Suprapubic skin (tissue), 4 donors: ENCODE measurements at regions not wholly inside any gene's neighbourhood (a gene's known extent, or its start where the extent isn't known, plus 50 kb on each side); places are given as distances from the start of the nearest gene placed in this dataset.
"Not testable (repeated sequence)": the region's sequence is repeated elsewhere in the genome, so short reads cannot be mapped to it uniquely, and the experiment has no call there.

Experiments
- DNase-seq, 2 donors: peaks; one replicate each; pipeline ENCODE4 v3.0.0-alpha.2; 2019; ENCODE audit warnings: low spot score in 2 of 2
- H3K27ac ChIP-seq: fragments of 200-600 bp; sonication (generic); one replicate; pipeline ENCODE4 v1.5.1; 2019
- H3K27me3 ChIP-seq: fragments of 200-600 bp; sonication (generic); one replicate; pipeline ENCODE4 v1.5.1; 2019
- H3K36me3 ChIP-seq: fragments of 200-600 bp; sonication (generic); one replicate; pipeline ENCODE4 v1.5.1; 2019
- H3K4me1 ChIP-seq: fragments of 200-600 bp; sonication (generic); one replicate; pipeline ENCODE4 v1.5.1; 2019
- H3K4me3 ChIP-seq: fragments of 200-600 bp; sonication (generic); one replicate; pipeline ENCODE4 v1.5.1; 2019; ENCODE audit warnings: mild to moderate bottlenecking
- H3K9me3 ChIP-seq: fragments of 200-600 bp; sonication (generic); one replicate; pipeline ENCODE4 v1.5.1; 2019
- CTCF ChIP-seq, 2 donors: fragments of 200-600 bp in 1 of 2; fragments of 450-650 bp in 1 of 2; sonication (generic) in 1 of 2; IDR thresholded peaks; one replicate each; pipeline ENCODE4 v1.5.1; 2016 to 2019; ENCODE audit warnings: antibody characterized with exemption in 2 of 2, mild to moderate bottlenecking in 1 of 2, moderate library complexity in 1 of 2
- EP300 ChIP-seq: sonication (generic); formaldehyde crosslinking; IDR thresholded peaks from one replicate; pipeline ENCODE4 v1.6.1; 2017; ENCODE audit warnings: antibody characterized with exemption
- POLR2A ChIP-seq, 2 donors: fragments of 450-650 bp; IDR thresholded peaks; one replicate each; pipeline ENCODE4 v1.6.1; 2017; ENCODE audit warnings: antibody characterized with exemption in 2 of 2, mild to moderate bottlenecking in 2 of 2, moderate library complexity in 2 of 2
- POLR2AphosphoS5 ChIP-seq, 3 donors: sonication (generic); formaldehyde crosslinking; IDR thresholded peaks; one replicate each; pipeline ENCODE4 v1.6.1; 2017; ENCODE audit warnings: antibody characterized with exemption in 3 of 3
- WGBS: methylation state at CpG from one replicate; pipeline ENCODE4 v1.1.5; 2018; 5-methylcytosine and 5-hydroxymethylcytosine counted together

- 56% methylated on average over 3 of the region's 3 CpGs for WGBS
- Histone ChIP-seq H3K9me3 (no peaks in the 10 kb centered on the region), H3K4me3 (no peak overlapping the region), H3K4me1 (no peaks in the 10 kb centered on the region), H3K36me3 (no peaks in the 10 kb centered on the region), H3K27ac (no peak overlapping the region), H3K27me3 (no peaks in the 10 kb centered on the region)
- DNase-seq: no peak
- TF ChIP-seq POLR2A (IDR thresholded peaks at IDR 0.05): no peak
- TF ChIP-seq EP300: no peak
- no peak for TF ChIP-seq CTCF (IDR thresholded peaks at IDR 0.05)
- no peak for TF ChIP-seq POLR2AphosphoS5 (IDR thresholded peaks at IDR 0.05)
Observed at GRCh38 chrX:5681159-5681558, 547.5 kb downstream of the NLGN4X start.

- WGBS: 80% methylated on average over 3 of the region's 3 CpGs
- Histone ChIP-seq H3K36me3 (no peaks in the 10 kb centered on the region), H3K27me3 (no peaks in the 10 kb centered on the region), H3K9me3 (no peaks in the 10 kb centered on the region), H3K4me3 (no peak overlapping the region), H3K4me1 (no peaks in the 10 kb centered on the region), H3K27ac (no peak overlapping the region)
- TF ChIP-seq CTCF (IDR thresholded peaks at IDR 0.05): no peak
- no peak for TF ChIP-seq POLR2A (IDR thresholded peaks at IDR 0.05)
- no peak for TF ChIP-seq EP300
- TF ChIP-seq POLR2AphosphoS5 (IDR thresholded peaks at IDR 0.05): no peak
- DNase-seq: no peak
Observed at GRCh38 chrX:5674036-5674435, 554.6 kb downstream of the NLGN4X start.

GRCh38 chrX:5672099-5672498 is 556.6 kb downstream of the NLGN4X start:
- Histone ChIP-seq H3K4me3 (no peak overlapping the region), H3K36me3 (no peaks in the 10 kb centered on the region), H3K27ac (no peak overlapping the region), H3K9me3 (no peaks in the 10 kb centered on the region), H3K4me1 (no peaks in the 10 kb centered on the region), H3K27me3 (no peaks in the 10 kb centered on the region)
- TF ChIP-seq POLR2AphosphoS5 (IDR thresholded peaks at IDR 0.05): no peak
- DNase-seq: no peak
- WGBS: 74% methylated on average over 2 of the region's 2 CpGs

GRCh38 chrX:5666689-5667088 is 562.0 kb downstream of the NLGN4X start:
- not testable (repeated sequence) for H3K36me3 ChIP-seq, H3K4me3 ChIP-seq, DNase-seq, H3K4me1 ChIP-seq, H3K9me3 ChIP-seq, H3K27me3 ChIP-seq, H3K27ac ChIP-seq
- 84% methylated on average over 4 of the region's 4 CpGs for WGBS

GRCh38 chrX:5656544-5656943 is 572.1 kb downstream of the NLGN4X start:
- TF ChIP-seq POLR2AphosphoS5 (IDR thresholded peaks at IDR 0.05) (no peak), EP300 (no peak), POLR2A (IDR thresholded peaks at IDR 0.05) (no peak), CTCF (IDR thresholded peaks at IDR 0.05) (no peak)

GRCh38 chrX:5650904-5651303 is 577.8 kb downstream of the NLGN4X start:
- Histone ChIP-seq H3K4me3 (no peak overlapping the region), H3K4me1 (no peaks in the 10 kb centered on the region), H3K36me3 (no peaks in the 10 kb centered on the region), H3K27ac (no peak overlapping the region), H3K27me3 (no peaks in the 10 kb centered on the region), H3K9me3 (no peaks in the 10 kb centered on the region)
- no peak for DNase-seq
- TF ChIP-seq CTCF (IDR thresholded peaks at IDR 0.05) (no peak), EP300 (no peak), POLR2A (IDR thresholded peaks at IDR 0.05) (no peak), POLR2AphosphoS5 (IDR thresholded peaks at IDR 0.05) (no peak)
- 55% methylated on average over 3 of the region's 3 CpGs for WGBS

More at GRCh38 chrX:5656544-5656943, 572.1 kb downstream of the NLGN4X start:
- Histone ChIP-seq H3K4me1 (no peaks in the 10 kb centered on the region), H3K36me3 (no peaks in the 10 kb centered on the region), H3K9me3 (no peaks in the 10 kb centered on the region), H3K4me3 (no peak overlapping the region), H3K27me3 (no peaks in the 10 kb centered on the region), H3K27ac (no peak overlapping the region)
- no peak for DNase-seq
